HCT116 (cell line): ENCODE measurements at regions not wholly inside any gene's neighbourhood (a gene's known extent, or its start where the extent isn't known, plus 50 kb on each side); places are given as distances from the start of the nearest gene placed in this dataset.

Experiments used
- ATAC-seq: fragments of 200-7000 bp; cut with Tn5 transposase; 2 replicates; pipeline ENCODE4 v1.9.1; 2020; ENCODE audit warnings: mild to moderate bottlenecking, moderate library complexity
- BruUV-seq: library from RNA; stranded (reverse); fragments of 400-500 nt; replicated peaks from 2 replicates; lab custom pipeline; 2021; lab: Mats Ljungman, UMichigan
- CTCF ChIA-PET: fragments of 300-600 bp; sonication (Branson Sonifier 250); formaldehyde crosslinking; loops from one replicate; lab custom pipeline; 2021; ENCODE audit warnings: antibody characterized with exemption; lab: Charles Lee
- POLR2A ChIA-PET: fragments of 300-600, 350-600 bp; sonication (Branson Sonifier 250); formaldehyde crosslinking; loops from one replicate; lab custom pipeline; 2021; ENCODE audit warnings: antibody characterized with exemption; lab: Charles Lee
- RAD21 ChIA-PET, 2 experiments: fragments of 300-600 bp; sonication (Branson Sonifier 250); formaldehyde crosslinking; loops; one replicate each; lab custom pipeline; 2023; ENCODE audit warnings: low total read pairs in 2 of 2; ENCODE audit not compliant: uncharacterized antibody in 2 of 2, unreplicated experiment in 2 of 2, low non-redundant PET in 1 of 2; lab: Charles Lee
- DNase-seq: peaks from one replicate; pipeline ENCODE4 v3.0.0-alpha.2; 2010; ENCODE audit warnings: low read depth, low spot score
- H2AFZ ChIP-seq: fragments of 200-600 bp; shearing (Covaris generic), sonication (generic); 2 replicates; pipeline ENCODE4 v1.6.1; 2017; ENCODE audit warnings: low read depth, mixed run types, mixed read lengths, antibody characterized with exemption, low read length; ENCODE audit not compliant: poor library complexity, severe bottlenecking
- H3K27ac ChIP-seq: 2 replicates; pipeline ENCODE4 v1.5.1; 2012; ENCODE audit warnings: low read depth, low read length
- H3K27me3 ChIP-seq: fragments of 200-600 bp; sonication (generic); 2 replicates; pipeline ENCODE4 v1.6.1; 2016; ENCODE audit warnings: mixed run types, low read length, mixed read lengths; ENCODE audit not compliant: insufficient read depth
- H3K36me3 ChIP-seq, 2 experiments: fragments of 200-500 bp in 1 of 2; fragments of 200-600 bp in 1 of 2; sonication (Bioruptor generic) in 1 of 2; sonication (generic) in 1 of 2; 2 replicates each; pipeline versions ENCODE4 v1.5.1 to v1.6.1; 2014 to 2016; ENCODE audit warnings: low read length in 2 of 2, inconsistent platforms in 1 of 2, mixed read lengths in 1 of 2, mixed run types in 1 of 2; ENCODE audit not compliant: insufficient read depth in 2 of 2, control insufficient read depth in 1 of 2
- H3K4me1 ChIP-seq, 2 experiments: fragments of 200-600 bp in 1 of 2; sonication (generic) in 1 of 2; 2 replicates each; pipeline versions ENCODE4 v1.5.1 to v1.6.1; 2012 to 2017; ENCODE audit warnings: low read length in 2 of 2, inconsistent platforms in 1 of 2, mild to moderate bottlenecking in 1 of 2, mixed read lengths in 1 of 2, mixed run types in 1 of 2, moderate library complexity in 1 of 2; ENCODE audit not compliant: insufficient read depth in 2 of 2, control insufficient read depth in 1 of 2
- H3K4me2 ChIP-seq: fragments of 200-600 bp; sonication (generic); 2 replicates; pipeline ENCODE4 v1.6.1; 2017; ENCODE audit warnings: mixed run types, low read length, mixed read lengths
- H3K4me3 ChIP-seq, 2 experiments: fragments of 200-600 bp in 1 of 2; sonication (generic) in 1 of 2; replicated peaks in 1 of 2; 2 replicates each; pipeline ENCODE4 v1.5.1; 2011 to 2016; ENCODE audit warnings: low read length in 2 of 2, control low read depth in 1 of 2, low read depth in 1 of 2, mild to moderate bottlenecking in 1 of 2, mixed read lengths in 1 of 2, mixed run types in 1 of 2
- H3K79me2 ChIP-seq: fragments of 200-600 bp; sonication (generic); 2 replicates; pipeline ENCODE4 v1.6.1; 2017; ENCODE audit warnings: mild to moderate bottlenecking, mixed run types, low read length, moderate library complexity, mixed read lengths; ENCODE audit not compliant: insufficient read depth
- H3K9ac ChIP-seq: fragments of 200-600 bp; sonication (generic); 2 replicates; pipeline ENCODE4 v1.6.1; 2016; ENCODE audit warnings: low read length, mixed read lengths
- H3K9me2 ChIP-seq: fragments of 200-600 bp; sonication (generic), shearing (Covaris generic); 2 replicates; pipeline ENCODE4 v1.6.1; 2017; ENCODE audit warnings: mixed run types, mild to moderate bottlenecking, moderate library complexity; ENCODE audit not compliant: insufficient read depth
- H3K9me3 ChIP-seq, 2 experiments: fragments of 200-500 bp in 1 of 2; fragments of 200-600 bp in 1 of 2; sonication (Bioruptor generic) in 1 of 2; sonication (generic) in 1 of 2; 2 replicates each; pipeline ENCODE4 v1.6.1; 2014 to 2017; ENCODE audit warnings: low read length in 2 of 2, mixed read lengths in 2 of 2, inconsistent platforms in 1 of 2, low read depth in 1 of 2, mild to moderate bottlenecking in 1 of 2, mixed run types in 1 of 2, moderate library complexity in 1 of 2; ENCODE audit not compliant: control insufficient read depth in 1 of 2, insufficient read depth in 1 of 2
- H4K20me1 ChIP-seq: fragments of 200-600 bp; sonication (generic), shearing (Covaris generic); 2 replicates; pipeline ENCODE4 v1.6.1; 2017; ENCODE audit warnings: mixed run types, mild to moderate bottlenecking, moderate library complexity; ENCODE audit not compliant: insufficient read depth
- ATF3 ChIP-seq: IDR thresholded peaks from 2 replicates; pipeline ENCODE4 v1.6.1; 2012
- CEBPB ChIP-seq: IDR thresholded peaks from 2 replicates; pipeline ENCODE4 v1.6.1; 2012; ENCODE audit warnings: low read depth
- EGR1 ChIP-seq: IDR thresholded peaks from 2 replicates; pipeline ENCODE4 v1.6.1; 2012; ENCODE audit warnings: low read depth
- ELF1 ChIP-seq: IDR thresholded peaks from 2 replicates; pipeline ENCODE4 v1.6.1; 2012; ENCODE audit warnings: low read depth, borderline replicate concordance
- EZH2 ChIP-seq: fragments of 200-600 bp; sonication (generic); IDR thresholded peaks from 2 replicates; pipeline ENCODE4 v1.6.1; 2017; ENCODE audit warnings: antibody characterized with exemption, mixed run types
- EZH2phosphoT487 ChIP-seq: fragments of 200-600 bp; IDR thresholded peaks from 2 replicates; pipeline ENCODE4 v1.6.1; 2018; ENCODE audit warnings: antibody characterized with exemption, borderline replicate concordance
- MAX ChIP-seq: IDR thresholded peaks from 2 replicates; pipeline ENCODE4 v1.6.1; 2012
- RAD21 ChIP-seq: IDR thresholded peaks from 2 replicates; pipeline ENCODE4 v1.6.1; 2012; ENCODE audit warnings: low read depth, mild to moderate bottlenecking
- SIN3A ChIP-seq: IDR thresholded peaks from 2 replicates; pipeline ENCODE4 v1.6.1; 2012; ENCODE audit warnings: low read depth
- SP1 ChIP-seq: IDR thresholded peaks from 2 replicates; pipeline ENCODE4 v1.6.1; 2012; ENCODE audit warnings: low read depth
- TCF7L2 ChIP-seq: IDR thresholded peaks from 2 replicates; pipeline ENCODE4 v1.7.0; 2011; ENCODE audit warnings: borderline replicate concordance, inconsistent platforms; ENCODE audit not compliant: insufficient read depth, insufficient read length; ENCODE audit errors: extremely low read depth
- YY1 ChIP-seq: IDR thresholded peaks from 2 replicates; pipeline ENCODE4 v1.6.1; 2011; ENCODE audit warnings: low read length, low read depth, moderate library complexity, mild to moderate bottlenecking; ENCODE audit not compliant: insufficient replicate concordance; ENCODE audit errors: extremely low read depth
- ZNF274 ChIP-seq: fragments of 200-500 bp; sonication (Bioruptor generic); IDR thresholded peaks from 2 replicates; pipeline ENCODE4 v1.6.1; 2014; ENCODE audit warnings: mild to moderate bottlenecking, low read depth, low read length, inconsistent platforms
- intact Hi-C: fragments of 100-400 bp; cut with micrococcal nuclease; formaldehyde crosslinking; loops from 2 replicates; pipeline ENCODE4 v1.10.0; 2022
- TF ChIP-seq, protein P1 (sequence below): IDR thresholded peaks from 2 replicates; pipeline ENCODE4 v1.6.1; 2011; ENCODE audit warnings: mild to moderate bottlenecking, low read length, moderate library complexity; ENCODE audit not compliant: insufficient replicate concordance; ENCODE audit errors: extremely low read depth
- TF ChIP-seq, protein P2 (sequence below): IDR thresholded peaks from 2 replicates; pipeline ENCODE4 v1.6.1; 2012; ENCODE audit warnings: low read depth

DNA sequence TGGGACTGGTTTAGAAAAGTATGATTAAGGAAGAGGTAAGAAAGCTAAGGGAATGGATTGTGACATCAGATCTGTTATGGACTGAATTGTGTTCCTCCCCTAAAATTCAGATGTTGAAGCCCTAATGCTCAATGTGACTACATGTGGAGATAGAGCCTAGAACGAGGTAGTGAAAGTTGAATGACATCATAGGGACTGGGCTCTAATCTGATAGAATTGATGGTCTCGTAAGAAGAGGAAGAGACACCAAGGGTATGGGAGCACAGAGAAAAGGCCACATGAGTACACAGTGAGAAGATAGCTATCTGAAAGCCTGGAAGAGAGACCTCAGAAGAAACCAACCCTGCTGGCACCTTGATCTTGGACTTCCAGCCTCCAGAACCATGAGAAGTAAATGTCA, 178.3 kb downstream of the TRIB2 start:
- intact Hi-C loops, result no loop called here
- no peaks in the 10 kb centered on the region for H3K36me3 ChIP-seq
- H3K9ac ChIP-seq, result no peak overlapping the region
- no peaks in the 10 kb centered on the region for H3K79me2 ChIP-seq
- TF ChIP-seq RAD21, result no peak
- H3K9me2 ChIP-seq, result no peaks in the 10 kb centered on the region
- RAD21 ChIA-PET, result no interaction called here
- H3K27ac ChIP-seq, result no peak overlapping the region
- CTCF ChIA-PET, result no interaction called here
- no peaks in the 10 kb centered on the region for H4K20me1 ChIP-seq
- no peak overlapping the region for H3K4me2 ChIP-seq
- H2AFZ ChIP-seq, result no peak overlapping the region
- no peak overlapping the region for H3K4me3 ChIP-seq
- no peaks in the 10 kb centered on the region for H3K27me3 ChIP-seq
- DNase-seq (no peak), ATAC-seq (no peak)
- H3K4me1 ChIP-seq, result no peaks in the 10 kb centered on the region
- no TSS peak for BruUV-seq
- H3K9me3 ChIP-seq, result no peaks in the 10 kb centered on the region
- POLR2A ChIA-PET, result no interaction called here

GRCh38 chr2:12896318-12896982, 179.7 kb downstream of the TRIB2 start:
- Histone ChIP-seq H3K4me3 (no peak overlapping the region), H3K9me3 (no peaks in the 10 kb centered on the region), H2AFZ (no peak overlapping the region), H3K36me3 (no peaks in the 10 kb centered on the region), H3K79me2 (no peaks in the 10 kb centered on the region), H3K27ac (no peak overlapping the region), H3K9ac (no peak overlapping the region), H3K9me2 (no peaks in the 10 kb centered on the region), H3K4me2 (no peak overlapping the region), H3K4me1 (no peaks in the 10 kb centered on the region), H4K20me1 (no peaks in the 10 kb centered on the region), H3K27me3 (no peaks in the 10 kb centered on the region)
- RAD21 ChIA-PET, result no interaction called here
- no TSS peak for BruUV-seq
- POLR2A ChIA-PET, result no interaction called here
- CTCF ChIA-PET, result no interaction called here
- ATAC-seq (no peak), DNase-seq (no peak)
- intact Hi-C loops, result no loop called here
- TF ChIP-seq ELF1, result no peak
- TF ChIP-seq, protein P1, sequence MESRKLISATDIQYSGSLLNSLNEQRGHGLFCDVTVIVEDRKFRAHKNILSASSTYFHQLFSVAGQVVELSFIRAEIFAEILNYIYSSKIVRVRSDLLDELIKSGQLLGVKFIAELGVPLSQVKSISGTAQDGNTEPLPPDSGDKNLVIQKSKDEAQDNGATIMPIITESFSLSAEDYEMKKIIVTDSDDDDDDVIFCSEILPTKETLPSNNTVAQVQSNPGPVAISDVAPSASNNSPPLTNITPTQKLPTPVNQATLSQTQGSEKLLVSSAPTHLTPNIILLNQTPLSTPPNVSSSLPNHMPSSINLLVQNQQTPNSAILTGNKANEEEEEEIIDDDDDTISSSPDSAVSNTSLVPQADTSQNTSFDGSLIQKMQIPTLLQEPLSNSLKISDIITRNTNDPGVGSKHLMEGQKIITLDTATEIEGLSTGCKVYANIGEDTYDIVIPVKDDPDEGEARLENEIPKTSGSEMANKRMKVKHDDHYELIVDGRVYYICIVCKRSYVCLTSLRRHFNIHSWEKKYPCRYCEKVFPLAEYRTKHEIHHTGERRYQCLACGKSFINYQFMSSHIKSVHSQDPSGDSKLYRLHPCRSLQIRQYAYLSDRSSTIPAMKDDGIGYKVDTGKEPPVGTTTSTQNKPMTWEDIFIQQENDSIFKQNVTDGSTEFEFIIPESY, result no peak
- no peak for TF ChIP-seq ATF3
- TF ChIP-seq EGR1, result no peak
- no peak for TF ChIP-seq TCF7L2
- TF ChIP-seq SP1, result no peak
- TF ChIP-seq ZNF274, result no peak
- TF ChIP-seq, protein P2, sequence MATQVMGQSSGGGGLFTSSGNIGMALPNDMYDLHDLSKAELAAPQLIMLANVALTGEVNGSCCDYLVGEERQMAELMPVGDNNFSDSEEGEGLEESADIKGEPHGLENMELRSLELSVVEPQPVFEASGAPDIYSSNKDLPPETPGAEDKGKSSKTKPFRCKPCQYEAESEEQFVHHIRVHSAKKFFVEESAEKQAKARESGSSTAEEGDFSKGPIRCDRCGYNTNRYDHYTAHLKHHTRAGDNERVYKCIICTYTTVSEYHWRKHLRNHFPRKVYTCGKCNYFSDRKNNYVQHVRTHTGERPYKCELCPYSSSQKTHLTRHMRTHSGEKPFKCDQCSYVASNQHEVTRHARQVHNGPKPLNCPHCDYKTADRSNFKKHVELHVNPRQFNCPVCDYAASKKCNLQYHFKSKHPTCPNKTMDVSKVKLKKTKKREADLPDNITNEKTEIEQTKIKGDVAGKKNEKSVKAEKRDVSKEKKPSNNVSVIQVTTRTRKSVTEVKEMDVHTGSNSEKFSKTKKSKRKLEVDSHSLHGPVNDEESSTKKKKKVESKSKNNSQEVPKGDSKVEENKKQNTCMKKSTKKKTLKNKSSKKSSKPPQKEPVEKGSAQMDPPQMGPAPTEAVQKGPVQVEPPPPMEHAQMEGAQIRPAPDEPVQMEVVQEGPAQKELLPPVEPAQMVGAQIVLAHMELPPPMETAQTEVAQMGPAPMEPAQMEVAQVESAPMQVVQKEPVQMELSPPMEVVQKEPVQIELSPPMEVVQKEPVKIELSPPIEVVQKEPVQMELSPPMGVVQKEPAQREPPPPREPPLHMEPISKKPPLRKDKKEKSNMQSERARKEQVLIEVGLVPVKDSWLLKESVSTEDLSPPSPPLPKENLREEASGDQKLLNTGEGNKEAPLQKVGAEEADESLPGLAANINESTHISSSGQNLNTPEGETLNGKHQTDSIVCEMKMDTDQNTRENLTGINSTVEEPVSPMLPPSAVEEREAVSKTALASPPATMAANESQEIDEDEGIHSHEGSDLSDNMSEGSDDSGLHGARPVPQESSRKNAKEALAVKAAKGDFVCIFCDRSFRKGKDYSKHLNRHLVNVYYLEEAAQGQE, result no peak
- TF ChIP-seq MAX, result no peak
- no peak for TF ChIP-seq EZH2phosphoT487
- TF ChIP-seq CEBPB, result no peak
- no peak for TF ChIP-seq SIN3A
- TF ChIP-seq EZH2, result no peak
- no peak for TF ChIP-seq YY1
